ENCODE measurements at regions not wholly inside any gene's neighbourhood (a gene's known extent, or its start where the extent isn't known, plus 50 kb on each side); places are given as distances from the start of the nearest gene placed in this dataset.

GRCh38 chr16:6308176-6308575 is 1024.5 kb upstream of the RBFOX1 start:
- TF ChIP-seq POLR2AphosphoS5 (IDR thresholded peaks at IDR 0.05; ENCODE audit: low read depth, low read length) (no peak), SIN3A (IDR thresholded peaks at IDR 0.05; ENCODE audit: borderline replicate concordance, insufficient read depth, low read length) (no peak), TAF1 (IDR thresholded peaks at IDR 0.05; ENCODE audit: borderline replicate concordance, insufficient read depth, low read length) (no peak), FOXP2 (optimal IDR thresholded peaks at IDR 0.05; ENCODE audit: borderline replicate concordance, extremely low read depth, extremely low read length, insufficient read depth) (no peak)
- TF ChIP-seq, protein P1, sequence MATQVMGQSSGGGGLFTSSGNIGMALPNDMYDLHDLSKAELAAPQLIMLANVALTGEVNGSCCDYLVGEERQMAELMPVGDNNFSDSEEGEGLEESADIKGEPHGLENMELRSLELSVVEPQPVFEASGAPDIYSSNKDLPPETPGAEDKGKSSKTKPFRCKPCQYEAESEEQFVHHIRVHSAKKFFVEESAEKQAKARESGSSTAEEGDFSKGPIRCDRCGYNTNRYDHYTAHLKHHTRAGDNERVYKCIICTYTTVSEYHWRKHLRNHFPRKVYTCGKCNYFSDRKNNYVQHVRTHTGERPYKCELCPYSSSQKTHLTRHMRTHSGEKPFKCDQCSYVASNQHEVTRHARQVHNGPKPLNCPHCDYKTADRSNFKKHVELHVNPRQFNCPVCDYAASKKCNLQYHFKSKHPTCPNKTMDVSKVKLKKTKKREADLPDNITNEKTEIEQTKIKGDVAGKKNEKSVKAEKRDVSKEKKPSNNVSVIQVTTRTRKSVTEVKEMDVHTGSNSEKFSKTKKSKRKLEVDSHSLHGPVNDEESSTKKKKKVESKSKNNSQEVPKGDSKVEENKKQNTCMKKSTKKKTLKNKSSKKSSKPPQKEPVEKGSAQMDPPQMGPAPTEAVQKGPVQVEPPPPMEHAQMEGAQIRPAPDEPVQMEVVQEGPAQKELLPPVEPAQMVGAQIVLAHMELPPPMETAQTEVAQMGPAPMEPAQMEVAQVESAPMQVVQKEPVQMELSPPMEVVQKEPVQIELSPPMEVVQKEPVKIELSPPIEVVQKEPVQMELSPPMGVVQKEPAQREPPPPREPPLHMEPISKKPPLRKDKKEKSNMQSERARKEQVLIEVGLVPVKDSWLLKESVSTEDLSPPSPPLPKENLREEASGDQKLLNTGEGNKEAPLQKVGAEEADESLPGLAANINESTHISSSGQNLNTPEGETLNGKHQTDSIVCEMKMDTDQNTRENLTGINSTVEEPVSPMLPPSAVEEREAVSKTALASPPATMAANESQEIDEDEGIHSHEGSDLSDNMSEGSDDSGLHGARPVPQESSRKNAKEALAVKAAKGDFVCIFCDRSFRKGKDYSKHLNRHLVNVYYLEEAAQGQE (IDR thresholded peaks at IDR 0.05; ENCODE audit: insufficient read depth in 1 of 2, low read depth in 2 of 2, low read length in 2 of 2), result no peak
